ENCODE measurements at regions not wholly inside any gene's neighbourhood (a gene's known extent, or its start where the extent isn't known, plus 50 kb on each side); places are given as distances from the start of the nearest gene placed in this dataset.

GRCh38 chr1:233516732-233517131 is 97.2 kb upstream of the KCNK1 start:
- no peak for DNase-seq

- DNase-seq = peak in 17 of 56 donors; percentile 3 to 49 (median 9)
Measured at GRCh38 chr1:233518344-233518743, 95.6 kb upstream of the KCNK1 start.

- DNase-seq = peak in 6 of 56 donors; percentile 8 to 40 (median 19)
Measured at GRCh38 chr1:233520261-233521191, 93.4 kb upstream of the KCNK1 start.

- peak in 2 of 56 donors; percentile 11 to 16 for DNase-seq
Measured at GRCh38 chr1:233523047-233523446, 90.9 kb upstream of the KCNK1 start.

GRCh38 chr1:233527818-233528217 is 86.1 kb upstream of the KCNK1 start:
- no peak for DNase-seq

- DNase-seq = no peak
Measured at GRCh38 chr1:233530665-233531386, 83.1 kb upstream of the KCNK1 start.

- DNase-seq = no peak
Measured at GRCh38 chr1:233540816-233541215, 73.1 kb upstream of the KCNK1 start.

- DNase-seq = peak in 19 of 56 donors; percentile 5 to 65 (median 24)
Measured at GRCh38 chr1:233543338-233544255, 70.3 kb upstream of the KCNK1 start.

GRCh38 chr1:233544304-233544703 is 69.6 kb upstream of the KCNK1 start:
- DNase-seq = no peak

GRCh38 chr1:233547726-233548125 is 66.2 kb upstream of the KCNK1 start:
- DNase-seq = no peak

GRCh38 chr1:233549404-233549803 is 64.5 kb upstream of the KCNK1 start:
- no peak for DNase-seq

GRCh38 chr1:233549917-233550316 is 64.0 kb upstream of the KCNK1 start:
- no peak for DNase-seq

- DNase-seq = no peak
Measured at GRCh38 chr1:233554037-233554436, 59.9 kb upstream of the KCNK1 start.

- DNase-seq = no peak
Measured at GRCh38 chr1:233561708-233562426, 52.0 kb upstream of the KCNK1 start.
